PFSK-1 (cell line): ENCODE measurements at regions not wholly inside any gene's neighbourhood (a gene's known extent, or its start where the extent isn't known, plus 50 kb on each side); places are given as distances from the start of the nearest gene placed in this dataset.

Experiments
- FOXP2 ChIP-seq: optimal IDR thresholded peaks from 2 replicates; pipeline ENCODE3; 2011; ENCODE audit warnings: borderline replicate concordance, control low read depth, inconsistent platforms; ENCODE audit not compliant: insufficient read depth; ENCODE audit errors: extremely low read length, extremely low read depth
- POLR2AphosphoS5 ChIP-seq: IDR thresholded peaks from 2 replicates; pipeline ENCODE4 v1.6.1; 2012; ENCODE audit warnings: low read depth, mild to moderate bottlenecking, control low read depth, low read length, moderate library complexity
- SIN3A ChIP-seq: IDR thresholded peaks from 2 replicates; pipeline ENCODE4 v1.6.1; 2012; ENCODE audit warnings: mild to moderate bottlenecking, low read length, moderate library complexity, borderline replicate concordance; ENCODE audit not compliant: insufficient read depth
- TAF1 ChIP-seq: IDR thresholded peaks from 2 replicates; pipeline ENCODE4 v1.6.1; 2012; ENCODE audit warnings: low read length, control low read depth, borderline replicate concordance; ENCODE audit not compliant: insufficient read depth
- TF ChIP-seq, protein P1 (sequence below), 2 experiments: IDR thresholded peaks; 2 replicates each; pipeline versions ENCODE4 v1.6.1 to v1.8.0; 2011 to 2012; ENCODE audit warnings: low read depth in 2 of 2, low read length in 2 of 2, control low read depth in 1 of 2, inconsistent platforms in 1 of 2, mild to moderate bottlenecking in 1 of 2, moderate library complexity in 1 of 2; ENCODE audit not compliant: insufficient read depth in 1 of 2

DNA sequence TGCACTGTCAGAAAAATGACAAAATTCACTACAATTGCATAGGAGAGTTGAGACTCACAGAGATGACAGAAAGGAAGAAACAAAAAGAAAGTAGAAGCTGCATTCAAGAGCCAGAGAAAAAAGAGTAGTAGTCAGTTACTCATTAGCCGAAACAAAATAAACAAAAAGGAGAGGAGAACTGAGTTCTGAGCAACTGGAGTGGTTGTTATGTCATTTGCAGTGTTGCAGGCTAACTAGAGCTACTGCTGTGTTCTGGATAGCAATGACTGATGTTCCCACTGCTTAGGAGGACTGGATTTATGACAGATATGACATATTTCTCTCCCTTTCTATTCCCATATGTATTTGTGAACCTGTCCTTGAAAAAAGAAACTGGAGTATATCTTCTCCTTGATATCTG is 482.6 kb downstream of the RFC3 start:
- TF ChIP-seq POLR2AphosphoS5 (no peak), FOXP2 (no peak), TAF1 (no peak), SIN3A (no peak)
- TF ChIP-seq, protein P1, sequence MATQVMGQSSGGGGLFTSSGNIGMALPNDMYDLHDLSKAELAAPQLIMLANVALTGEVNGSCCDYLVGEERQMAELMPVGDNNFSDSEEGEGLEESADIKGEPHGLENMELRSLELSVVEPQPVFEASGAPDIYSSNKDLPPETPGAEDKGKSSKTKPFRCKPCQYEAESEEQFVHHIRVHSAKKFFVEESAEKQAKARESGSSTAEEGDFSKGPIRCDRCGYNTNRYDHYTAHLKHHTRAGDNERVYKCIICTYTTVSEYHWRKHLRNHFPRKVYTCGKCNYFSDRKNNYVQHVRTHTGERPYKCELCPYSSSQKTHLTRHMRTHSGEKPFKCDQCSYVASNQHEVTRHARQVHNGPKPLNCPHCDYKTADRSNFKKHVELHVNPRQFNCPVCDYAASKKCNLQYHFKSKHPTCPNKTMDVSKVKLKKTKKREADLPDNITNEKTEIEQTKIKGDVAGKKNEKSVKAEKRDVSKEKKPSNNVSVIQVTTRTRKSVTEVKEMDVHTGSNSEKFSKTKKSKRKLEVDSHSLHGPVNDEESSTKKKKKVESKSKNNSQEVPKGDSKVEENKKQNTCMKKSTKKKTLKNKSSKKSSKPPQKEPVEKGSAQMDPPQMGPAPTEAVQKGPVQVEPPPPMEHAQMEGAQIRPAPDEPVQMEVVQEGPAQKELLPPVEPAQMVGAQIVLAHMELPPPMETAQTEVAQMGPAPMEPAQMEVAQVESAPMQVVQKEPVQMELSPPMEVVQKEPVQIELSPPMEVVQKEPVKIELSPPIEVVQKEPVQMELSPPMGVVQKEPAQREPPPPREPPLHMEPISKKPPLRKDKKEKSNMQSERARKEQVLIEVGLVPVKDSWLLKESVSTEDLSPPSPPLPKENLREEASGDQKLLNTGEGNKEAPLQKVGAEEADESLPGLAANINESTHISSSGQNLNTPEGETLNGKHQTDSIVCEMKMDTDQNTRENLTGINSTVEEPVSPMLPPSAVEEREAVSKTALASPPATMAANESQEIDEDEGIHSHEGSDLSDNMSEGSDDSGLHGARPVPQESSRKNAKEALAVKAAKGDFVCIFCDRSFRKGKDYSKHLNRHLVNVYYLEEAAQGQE (IDR thresholded peaks at IDR 0.05; ENCODE audit: insufficient read depth in 1 of 2, low read depth in 2 of 2, low read length in 2 of 2), result no peak

DNA sequence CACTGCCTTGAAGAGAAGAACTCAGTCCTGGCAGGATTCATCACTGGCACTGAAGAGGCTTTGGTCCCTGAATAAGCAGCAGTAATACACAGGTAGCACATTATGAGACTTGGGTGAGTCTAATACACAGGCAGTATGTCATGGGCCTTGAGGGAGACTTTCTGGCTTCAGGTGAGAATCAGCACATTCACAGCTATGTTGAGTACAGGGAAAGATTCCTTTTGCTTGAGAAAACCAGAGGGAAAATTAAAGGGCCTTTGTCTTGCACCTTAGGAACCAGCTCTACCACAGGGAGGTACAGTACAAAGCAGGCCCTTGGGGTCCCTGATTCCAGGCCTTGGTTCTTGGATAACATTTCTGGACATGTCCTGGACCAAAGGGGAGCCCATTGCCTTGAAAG is 484.6 kb downstream of the RFC3 start:
- TF ChIP-seq POLR2AphosphoS5, result no peak

DNA sequence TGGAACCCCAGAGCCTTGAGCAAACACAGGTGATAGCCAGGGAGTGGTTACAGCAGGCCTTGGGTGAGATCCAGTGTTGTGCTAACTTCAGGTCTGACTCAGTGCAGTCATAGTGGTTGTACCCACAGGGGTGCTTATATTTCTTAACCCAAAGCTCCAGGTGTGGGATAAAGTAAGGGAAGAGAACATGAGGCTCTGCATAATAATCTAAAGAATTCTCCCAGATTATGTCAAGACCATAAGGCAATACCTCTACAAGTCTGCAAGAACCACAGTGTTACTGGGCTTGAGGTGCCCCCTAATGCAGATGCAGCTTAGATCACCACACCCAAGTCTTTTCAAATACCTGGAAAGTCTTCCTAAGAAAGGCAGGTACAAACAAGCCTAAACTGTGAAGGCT is 485.4 kb downstream of the RFC3 start:
- TF ChIP-seq SIN3A, result no peak
- TF ChIP-seq, protein P1 (IDR thresholded peaks at IDR 0.05; ENCODE audit: insufficient read depth in 1 of 2, low read depth in 2 of 2, low read length in 2 of 2), result no peak
- no peak for TF ChIP-seq FOXP2
- TF ChIP-seq POLR2AphosphoS5, result no peak

DNA sequence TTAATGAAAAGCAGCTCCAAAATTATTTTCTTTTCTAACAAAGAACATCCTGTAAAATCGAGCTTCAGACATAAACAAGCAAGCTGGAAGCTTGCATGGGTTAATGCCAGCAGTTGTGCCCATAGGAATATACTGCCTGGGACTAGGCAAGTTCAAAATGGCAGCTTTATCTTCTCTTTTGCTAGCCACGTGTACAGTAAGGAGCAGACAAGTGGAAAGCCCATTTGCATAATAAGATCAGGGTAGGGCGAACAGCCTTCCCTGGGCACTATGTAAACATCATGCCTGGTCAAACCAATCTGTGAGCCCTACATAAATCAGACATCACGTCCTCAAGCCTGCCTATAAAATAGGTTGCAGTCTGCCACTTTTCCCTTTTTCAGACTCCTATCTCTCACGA is 489.7 kb downstream of the RFC3 start:
- TF ChIP-seq TAF1, result no peak
- no peak for TF ChIP-seq FOXP2
- TF ChIP-seq, protein P1 (IDR thresholded peaks at IDR 0.05; ENCODE audit: insufficient read depth in 1 of 2, low read depth in 2 of 2, low read length in 2 of 2), result no peak
- no peak for TF ChIP-seq SIN3A
- TF ChIP-seq POLR2AphosphoS5, result no peak

DNA sequence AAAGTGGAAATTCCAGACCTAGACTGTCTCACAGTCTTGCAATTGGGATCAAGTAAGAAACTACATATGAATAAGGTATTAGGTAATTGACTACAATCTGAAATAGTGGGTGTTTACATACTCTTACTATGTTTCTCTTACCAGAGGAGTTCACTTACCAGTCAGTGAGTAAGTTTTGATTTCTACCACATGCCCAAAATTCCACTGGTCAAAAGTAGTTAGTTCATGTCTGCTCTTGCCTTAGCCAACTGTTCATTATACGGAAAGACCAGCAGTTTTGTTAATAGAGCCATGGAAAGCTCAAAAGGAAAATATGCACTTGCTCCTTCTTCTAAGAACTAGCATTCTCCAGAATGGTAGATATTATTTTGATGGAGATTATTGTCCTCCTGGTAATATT is 490.8 kb downstream of the RFC3 start:
- no peak for TF ChIP-seq SIN3A
- TF ChIP-seq, protein P1 (IDR thresholded peaks at IDR 0.05; ENCODE audit: insufficient read depth in 1 of 2, low read depth in 2 of 2, low read length in 2 of 2), result no peak
- no peak for TF ChIP-seq POLR2AphosphoS5
- no peak for TF ChIP-seq FOXP2

DNA sequence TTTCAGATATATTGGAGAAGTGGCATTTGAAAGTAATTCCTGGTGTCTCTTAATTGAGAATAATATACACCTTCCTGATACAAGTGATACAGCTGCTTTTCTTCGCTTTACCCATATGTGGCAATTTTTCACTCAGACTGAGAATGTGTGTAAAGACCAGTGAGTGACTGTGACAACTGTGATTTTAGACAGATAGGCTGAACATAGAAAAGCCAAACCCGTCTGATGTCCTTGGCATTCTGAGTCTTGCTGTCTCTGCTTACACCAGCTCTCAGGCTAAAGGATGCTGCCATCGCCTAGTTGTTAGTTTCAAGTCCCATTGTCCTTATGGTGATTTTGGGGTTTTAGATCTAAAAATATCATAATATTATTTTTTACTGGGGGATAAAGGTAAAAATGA is 492.6 kb downstream of the RFC3 start:
- TF ChIP-seq POLR2AphosphoS5 (no peak), TAF1 (no peak), FOXP2 (no peak), SIN3A (no peak)
- TF ChIP-seq, protein P1 (IDR thresholded peaks at IDR 0.05; ENCODE audit: insufficient read depth in 1 of 2, low read depth in 2 of 2, low read length in 2 of 2), result no peak
